Vagina (tissue), 2 donors: ENCODE measurements at regions not wholly inside any gene's neighbourhood (a gene's known extent, or its start where the extent isn't known, plus 50 kb on each side); places are given as distances from the start of the nearest gene placed in this dataset.
A peak's percentile ranks its signal among the peaks of the same experiment; 100 is the strongest.

Experiments used
- DNase-seq, 2 donors: peaks; one replicate each; pipeline ENCODE4 v3.0.0-alpha.2; 2017; ENCODE audit errors: extremely low spot score in 2 of 2
- H3K27ac ChIP-seq: fragments of 200-600 bp; sonication (generic); one replicate; pipeline ENCODE4 v1.5.1; 2019
- H3K27me3 ChIP-seq: fragments of 200-600 bp; sonication (generic); one replicate; pipeline ENCODE4 v1.5.1; 2019
- H3K36me3 ChIP-seq, 2 donors: fragments of 200-600 bp; sonication (generic); one replicate each; pipeline ENCODE4 v1.5.1; 2017 to 2019
- H3K4me1 ChIP-seq: fragments of 200-600 bp; sonication (generic); one replicate; pipeline ENCODE4 v1.5.1; 2019
- H3K4me3 ChIP-seq, 2 donors: fragments of 200-600 bp; sonication (generic); 1 replicate in 1 of 2; 2 replicates in 1 of 2; pipeline ENCODE4 v1.5.1; 2016 to 2019
- H3K9me3 ChIP-seq: fragments of 200-600 bp; sonication (generic); one replicate; pipeline ENCODE4 v1.5.1; 2019
- POLR2A ChIP-seq, 2 donors: fragments of 450-650 bp; IDR thresholded peaks; one replicate each; pipeline ENCODE4 v1.6.1; 2017; ENCODE audit warnings: antibody characterized with exemption in 2 of 2, mild to moderate bottlenecking in 2 of 2, moderate library complexity in 2 of 2
- POLR2AphosphoS5 ChIP-seq, 2 donors: sonication (generic); formaldehyde crosslinking; IDR thresholded peaks; one replicate each; pipeline ENCODE4 v1.9.0; 2017; ENCODE audit warnings: antibody characterized with exemption in 2 of 2, mild to moderate bottlenecking in 2 of 2, low read depth in 1 of 2; ENCODE audit not compliant: insufficient read depth in 1 of 2
- intact Hi-C: fragments of 100-400 bp; cut with DNase I; formaldehyde crosslinking; loops from one replicate; pipeline ENCODE4 v1.15.1; 2023
- TF ChIP-seq, protein P1 (sequence below), 3 experiments: fragments of 450-650 bp in 2 of 3; fragments of 200-600 bp in 1 of 3; sonication (generic) in 1 of 3; IDR thresholded peaks; one replicate each; pipeline ENCODE4 v1.5.1; 2017 to 2019; ENCODE audit warnings: antibody characterized with exemption in 3 of 3, mild to moderate bottlenecking in 2 of 3, moderate library complexity in 2 of 3

GRCh38 chr3:113136071-113136470 lies 75.3 kb upstream of the BOC start:
- intact Hi-C loops: loop anchor here (10.0 kb wide), 1 partner anchor 149 kb away; no protein-coding TSS in a partner anchor
- no peak overlapping the region for H3K27ac ChIP-seq
- TF ChIP-seq, protein P1, sequence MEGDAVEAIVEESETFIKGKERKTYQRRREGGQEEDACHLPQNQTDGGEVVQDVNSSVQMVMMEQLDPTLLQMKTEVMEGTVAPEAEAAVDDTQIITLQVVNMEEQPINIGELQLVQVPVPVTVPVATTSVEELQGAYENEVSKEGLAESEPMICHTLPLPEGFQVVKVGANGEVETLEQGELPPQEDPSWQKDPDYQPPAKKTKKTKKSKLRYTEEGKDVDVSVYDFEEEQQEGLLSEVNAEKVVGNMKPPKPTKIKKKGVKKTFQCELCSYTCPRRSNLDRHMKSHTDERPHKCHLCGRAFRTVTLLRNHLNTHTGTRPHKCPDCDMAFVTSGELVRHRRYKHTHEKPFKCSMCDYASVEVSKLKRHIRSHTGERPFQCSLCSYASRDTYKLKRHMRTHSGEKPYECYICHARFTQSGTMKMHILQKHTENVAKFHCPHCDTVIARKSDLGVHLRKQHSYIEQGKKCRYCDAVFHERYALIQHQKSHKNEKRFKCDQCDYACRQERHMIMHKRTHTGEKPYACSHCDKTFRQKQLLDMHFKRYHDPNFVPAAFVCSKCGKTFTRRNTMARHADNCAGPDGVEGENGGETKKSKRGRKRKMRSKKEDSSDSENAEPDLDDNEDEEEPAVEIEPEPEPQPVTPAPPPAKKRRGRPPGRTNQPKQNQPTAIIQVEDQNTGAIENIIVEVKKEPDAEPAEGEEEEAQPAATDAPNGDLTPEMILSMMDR (IDR thresholded peaks at IDR 0.05): peak; percentile 20 to 73 (median 42)
- TF ChIP-seq POLR2AphosphoS5 (IDR thresholded peaks at IDR 0.05; ENCODE audit: insufficient read depth in 1 of 2, low read depth in 1 of 2): no peak

DNA sequence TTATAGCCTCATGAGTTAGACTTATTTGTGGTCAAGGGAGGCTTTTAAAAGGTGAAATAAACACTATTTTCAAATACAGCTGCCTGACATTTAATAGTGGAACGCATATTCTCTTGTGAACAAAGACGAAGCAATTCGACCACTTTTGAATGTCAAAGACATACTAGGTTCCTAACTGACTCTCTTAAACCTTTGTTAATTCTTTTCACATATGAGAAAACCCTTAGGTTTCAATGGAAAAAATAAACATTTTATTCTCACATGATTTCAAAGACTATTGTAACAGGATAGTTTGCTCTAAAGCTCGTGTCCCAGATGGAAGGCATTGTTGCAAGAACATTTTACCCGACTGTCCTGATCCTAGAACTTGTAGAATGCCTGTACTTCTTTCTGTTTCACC lies 74.8 kb upstream of the BOC start:
- intact Hi-C loops: loop anchor here (10.0 kb wide), 1 partner anchor 148 kb away; no protein-coding TSS in a partner anchor
- H3K27ac ChIP-seq: no peak overlapping the region
- H3K4me1 ChIP-seq: peaks cover 12% of the 10 kb centered on the region
- no peak for DNase-seq
- TF ChIP-seq POLR2A (IDR thresholded peaks at IDR 0.05) (no peak), POLR2AphosphoS5 (IDR thresholded peaks at IDR 0.05; ENCODE audit: insufficient read depth in 1 of 2, low read depth in 1 of 2) (no peak)
- no peaks in the 10 kb centered on the region for H3K36me3 ChIP-seq
- no peak overlapping the region for H3K4me3 ChIP-seq
- H3K27me3 ChIP-seq: no peaks in the 10 kb centered on the region
- no peaks in the 10 kb centered on the region for H3K9me3 ChIP-seq

More at GRCh38 chr3:113136071-113136470, 75.3 kb upstream of the BOC start:
- H3K4me3 ChIP-seq: no peak overlapping the region
- H3K27me3 ChIP-seq: no peaks in the 10 kb centered on the region
- DNase-seq: no peak
- peaks cover 12% of the 10 kb centered on the region for H3K4me1 ChIP-seq
- no peaks in the 10 kb centered on the region for H3K9me3 ChIP-seq
- no peaks in the 10 kb centered on the region for H3K36me3 ChIP-seq

GRCh38 chr3:113138839-113139743 lies 72.3 kb upstream of the BOC start:
- intact Hi-C loops: loop anchor here (10.0 kb wide), 1 partner anchor 146 kb away; no protein-coding TSS in a partner anchor
- no peak overlapping the region for H3K27ac ChIP-seq

DNA sequence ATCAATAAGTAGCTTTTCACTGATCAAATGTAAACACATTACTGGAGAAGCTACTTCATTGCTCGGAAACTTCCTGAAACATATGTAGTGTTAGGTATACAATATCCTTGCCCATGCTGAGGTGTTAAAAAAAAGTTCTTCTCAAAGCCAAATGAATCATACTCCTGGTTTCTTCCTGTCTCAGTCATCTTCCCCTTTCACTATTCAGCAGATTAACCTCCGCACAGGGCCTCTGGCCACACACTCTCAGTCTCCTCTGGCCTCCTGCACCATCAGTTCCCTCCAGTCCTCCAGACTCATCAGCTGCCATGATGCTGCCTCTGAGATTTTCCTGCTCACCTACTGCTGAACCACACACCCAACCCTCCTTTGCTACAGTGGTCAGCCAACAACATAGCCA lies 70.5 kb upstream of the BOC start:
- Histone ChIP-seq H3K27me3 (no peaks in the 10 kb centered on the region), H3K27ac (no peak overlapping the region), H3K4me1 (peaks cover 1% of the 10 kb centered on the region), H3K4me3 (no peak overlapping the region), H3K36me3 (no peaks in the 10 kb centered on the region), H3K9me3 (no peaks in the 10 kb centered on the region)
- no peak for DNase-seq
- intact Hi-C loops: no loop called here
- TF ChIP-seq POLR2A (IDR thresholded peaks at IDR 0.05): no peak
- peak in 1 of 2 donors; percentile 25 for TF ChIP-seq POLR2AphosphoS5 (IDR thresholded peaks at IDR 0.05; ENCODE audit: insufficient read depth in 1 of 2, low read depth in 1 of 2)
- TF ChIP-seq, protein P1 (IDR thresholded peaks at IDR 0.05): no peak

More at GRCh38 chr3:113138839-113139743, 72.3 kb upstream of the BOC start:
- no peaks in the 10 kb centered on the region for H3K9me3 ChIP-seq
- H3K36me3 ChIP-seq: no peaks in the 10 kb centered on the region
- DNase-seq: no peak
- no peaks in the 10 kb centered on the region for H3K4me1 ChIP-seq
- H3K27me3 ChIP-seq: no peaks in the 10 kb centered on the region
- no peak overlapping the region for H3K4me3 ChIP-seq
- TF ChIP-seq POLR2AphosphoS5 (IDR thresholded peaks at IDR 0.05; ENCODE audit: insufficient read depth in 1 of 2, low read depth in 1 of 2) (no peak), POLR2A (IDR thresholded peaks at IDR 0.05) (no peak)
- TF ChIP-seq, protein P1 (IDR thresholded peaks at IDR 0.05): no peak

GRCh38 chr3:113141543-113141942 lies 69.8 kb upstream of the BOC start:
- no peaks in the 10 kb centered on the region for H3K36me3 ChIP-seq
- no peaks in the 10 kb centered on the region for H3K27me3 ChIP-seq
- no peak for DNase-seq
- H3K4me3 ChIP-seq: no peak overlapping the region
- intact Hi-C loops: no loop called here
- no peak for TF ChIP-seq POLR2AphosphoS5 (IDR thresholded peaks at IDR 0.05; ENCODE audit: insufficient read depth in 1 of 2, low read depth in 1 of 2)
- no peak for TF ChIP-seq POLR2A (IDR thresholded peaks at IDR 0.05)
- TF ChIP-seq, protein P1 (IDR thresholded peaks at IDR 0.05): no peak
- H3K4me1 ChIP-seq: peaks cover 8% of the 10 kb centered on the region
- no peak overlapping the region for H3K27ac ChIP-seq
- H3K9me3 ChIP-seq: no peaks in the 10 kb centered on the region
